NT2/D1 (cell line): ENCODE measurements at regions not wholly inside any gene's neighbourhood (a gene's known extent, or its start where the extent isn't known, plus 50 kb on each side); places are given as distances from the start of the nearest gene placed in this dataset.

Experiments used
- SUZ12 ChIP-seq: IDR thresholded peaks from 2 replicates; pipeline ENCODE4 v1.6.1; 2011; ENCODE audit not compliant: insufficient read length, insufficient read depth; ENCODE audit errors: extremely low read depth
- YY1 ChIP-seq: IDR thresholded peaks from 2 replicates; pipeline ENCODE4 v1.6.1; 2011; ENCODE audit not compliant: insufficient read length, insufficient read depth
- ZNF274 ChIP-seq: IDR thresholded peaks from 2 replicates; pipeline ENCODE4 v1.6.1; 2011; ENCODE audit warnings: mild to moderate bottlenecking, low read depth, low read length

DNA sequence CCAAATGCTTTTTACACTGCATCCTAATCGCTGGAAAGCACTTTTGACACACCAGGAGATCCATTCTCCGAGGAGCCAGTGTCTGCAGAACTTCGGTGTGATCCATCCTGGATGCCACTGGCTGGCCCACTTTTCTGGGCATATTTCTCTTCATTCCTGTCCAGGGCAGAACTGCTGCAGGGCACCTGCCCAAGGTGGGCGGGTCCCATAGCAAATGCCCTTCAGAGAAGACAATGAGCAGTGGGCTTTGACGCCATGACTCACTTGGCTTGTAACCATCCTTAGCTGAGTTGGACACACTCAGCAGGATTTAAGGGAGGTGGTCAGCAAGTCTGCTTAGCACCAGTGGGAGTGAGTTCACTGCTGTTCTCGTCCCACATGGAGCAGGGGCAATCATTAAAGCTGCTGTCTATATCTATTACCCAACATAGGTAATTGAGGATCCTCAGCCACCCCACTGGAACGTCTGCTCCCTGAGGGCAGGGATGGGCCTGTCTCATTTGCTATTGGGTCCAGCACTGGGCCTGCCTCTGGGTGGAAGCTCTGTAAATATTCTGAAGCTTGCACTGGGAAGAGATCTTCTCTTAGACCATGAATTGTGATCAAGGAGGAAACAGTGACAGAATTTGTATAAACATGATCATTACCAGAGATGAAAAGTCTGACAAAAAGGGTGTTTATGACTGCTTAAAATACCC, 112.7 kb upstream of the IQSEC1 start:
- TF ChIP-seq SUZ12 (no peak), ZNF274 (no peak), YY1 (no peak)
